ENCODE measurements at regions not wholly inside any gene's neighbourhood (a gene's known extent, or its start where the extent isn't known, plus 50 kb on each side); places are given as distances from the start of the nearest gene placed in this dataset.

GRCh38 chr4:129369361-129370010 lies 273.5 kb downstream of the C4orf33 start:
- TF ChIP-seq CTCF (optimal IDR thresholded peaks at IDR 0.05 in 1 of 3, IDR thresholded peaks at IDR 0.05 in 1 of 3, conservative IDR thresholded peaks at IDR 0.05 in 1 of 3; ENCODE audit: extremely low read depth in 1 of 3, insufficient read depth in 2 of 3, low read length in 3 of 3) (no peak), EZH2 (IDR thresholded peaks at IDR 0.05; ENCODE audit: low read length) (no peak)
